Raji (cell line): ENCODE measurements at regions not wholly inside any gene's neighbourhood (a gene's known extent, or its start where the extent isn't known, plus 50 kb on each side); places are given as distances from the start of the nearest gene placed in this dataset.

Source experiments
- POLR2A ChIP-seq: IDR thresholded peaks from 2 replicates; pipeline ENCODE4 v1.6.1; 2011; ENCODE audit warnings: low read depth, low read length, control low read depth; ENCODE audit not compliant: insufficient read depth

DNA sequence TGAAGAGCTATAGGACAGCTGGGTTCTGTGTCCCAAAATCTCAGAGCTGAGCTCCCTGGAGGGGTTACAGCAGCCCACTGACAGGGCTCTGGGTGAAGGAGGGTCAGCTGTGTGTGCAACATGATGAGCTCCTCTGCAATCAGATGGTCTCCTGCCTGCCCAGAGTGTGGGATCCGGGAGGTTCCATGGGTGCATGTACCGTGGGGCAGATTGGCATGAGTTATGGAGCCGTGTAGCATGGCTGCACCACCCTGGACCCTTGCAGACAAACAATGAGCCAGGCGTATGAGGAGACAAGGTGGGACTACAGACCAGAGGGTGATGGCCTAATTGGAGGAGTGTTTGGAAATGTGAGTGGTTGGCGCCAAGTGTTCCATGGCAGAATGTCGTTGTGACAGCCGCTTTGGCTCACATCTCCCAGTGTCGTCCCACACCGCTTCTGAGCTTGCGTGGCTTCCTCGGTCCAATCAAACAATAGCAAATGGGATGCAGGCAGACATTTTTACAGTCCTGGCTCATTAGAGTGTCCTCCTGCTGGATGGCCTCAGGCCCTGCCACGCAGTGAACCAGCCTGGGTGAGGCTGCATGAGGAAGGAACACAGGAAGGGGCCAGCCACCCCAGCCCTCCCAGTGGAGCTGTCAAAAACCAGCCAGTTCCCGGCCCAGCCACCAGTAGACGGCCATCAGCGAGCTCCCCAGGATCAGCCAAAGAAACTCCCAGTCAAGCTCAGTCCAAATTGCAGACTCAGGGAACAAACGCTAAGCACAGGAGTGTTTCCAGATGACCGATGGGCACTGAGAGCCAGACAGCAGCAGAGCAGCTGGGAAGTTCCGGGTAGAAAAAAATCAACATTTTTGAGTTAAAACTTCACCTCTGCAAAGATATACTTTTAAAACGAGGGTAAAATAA lies 1066.9 kb downstream of the BRD1 start:
- no peak for TF ChIP-seq POLR2A

DNA sequence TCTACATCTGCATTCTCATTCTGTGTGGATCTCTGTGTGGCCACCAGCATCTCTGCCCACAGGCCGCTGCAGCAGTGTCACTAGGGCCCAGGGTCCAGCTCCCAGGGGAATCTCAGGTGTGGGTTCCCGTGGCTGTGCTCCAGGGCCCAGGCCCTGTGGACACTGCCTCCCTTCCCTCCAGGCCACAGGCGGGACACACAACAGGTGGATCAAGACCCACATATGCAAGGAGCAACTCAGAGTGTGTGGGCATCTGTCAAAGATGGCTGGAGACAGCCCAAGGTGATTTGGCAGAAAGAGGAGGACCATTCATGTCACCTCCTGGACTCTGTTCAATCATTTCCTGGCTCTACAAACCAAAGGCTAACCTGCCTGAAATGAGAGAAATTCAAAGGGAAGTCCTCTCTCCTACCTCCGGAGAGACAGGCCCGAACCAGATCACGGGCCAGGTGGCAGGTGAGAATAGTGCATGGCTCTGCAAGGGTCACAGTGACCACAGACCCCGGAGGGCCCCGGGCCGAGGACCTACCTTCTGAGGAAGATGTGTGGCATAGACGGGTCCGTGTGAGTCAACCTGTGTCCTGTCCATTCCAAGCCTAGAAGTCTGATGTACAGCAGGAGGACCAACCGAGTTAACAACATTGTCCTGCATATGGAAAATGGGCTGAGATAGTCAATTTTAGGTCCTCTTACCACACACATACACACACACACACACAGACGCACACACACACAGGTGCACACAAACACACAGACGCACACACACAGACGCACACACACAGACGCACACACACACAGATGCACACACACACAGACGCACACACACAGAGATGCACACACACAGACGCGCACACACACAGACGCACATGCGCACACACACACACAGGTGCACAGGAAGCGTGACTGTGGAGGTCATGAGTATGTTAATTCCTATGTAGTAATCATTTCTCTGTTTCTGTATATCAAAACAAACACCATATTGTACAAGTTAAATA lies 1068.5 kb downstream of the BRD1 start:
- TF ChIP-seq POLR2A: no peak

DNA sequence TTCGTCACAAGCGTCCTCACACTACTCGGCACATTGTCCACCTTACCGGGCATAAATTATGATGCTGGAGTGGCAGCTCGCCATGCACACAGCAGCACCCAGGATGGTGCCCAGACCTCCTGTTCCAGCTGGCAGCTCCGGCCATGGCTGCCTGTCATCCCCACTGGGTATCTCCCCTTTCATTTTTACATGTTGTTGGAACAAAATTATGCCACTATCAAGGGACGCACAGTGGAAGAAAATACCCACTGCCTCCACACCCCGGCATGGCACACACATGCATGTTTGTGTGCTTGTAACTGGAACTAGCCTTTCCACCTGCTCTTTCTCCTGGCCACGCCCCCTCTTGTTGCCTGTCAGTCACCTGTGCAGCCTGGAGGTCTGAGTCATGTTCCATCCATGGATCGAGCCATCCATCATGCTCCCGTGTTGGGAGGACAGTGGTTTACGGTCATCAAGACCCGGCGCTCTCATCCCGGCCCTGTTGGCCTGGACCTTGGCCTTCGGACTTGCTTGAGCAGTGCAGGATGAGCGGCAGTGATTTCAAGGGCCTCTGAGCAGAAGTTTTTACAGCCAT lies 1069.6 kb downstream of the BRD1 start:
- no peak for TF ChIP-seq POLR2A

DNA sequence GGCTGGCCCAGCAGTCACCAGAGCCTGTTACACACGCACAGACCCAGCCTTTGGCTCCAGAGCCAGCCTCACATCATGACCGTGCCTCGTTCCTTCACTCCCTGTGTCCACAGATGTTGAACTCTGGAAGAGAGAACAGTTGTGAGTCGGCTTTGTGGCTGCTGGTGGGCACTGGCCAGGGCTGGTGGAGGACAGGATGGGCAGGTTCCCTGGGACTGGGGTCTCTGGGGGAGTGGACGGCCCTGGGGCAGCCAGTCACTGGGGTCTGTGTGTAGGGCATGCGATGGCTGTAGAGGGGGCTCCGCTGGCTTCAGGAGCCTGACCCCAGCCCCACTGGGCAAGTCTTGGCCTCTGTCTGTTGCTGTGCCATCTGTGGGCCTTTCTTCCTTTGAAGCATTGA lies 1070.1 kb downstream of the BRD1 start:
- no peak for TF ChIP-seq POLR2A

DNA sequence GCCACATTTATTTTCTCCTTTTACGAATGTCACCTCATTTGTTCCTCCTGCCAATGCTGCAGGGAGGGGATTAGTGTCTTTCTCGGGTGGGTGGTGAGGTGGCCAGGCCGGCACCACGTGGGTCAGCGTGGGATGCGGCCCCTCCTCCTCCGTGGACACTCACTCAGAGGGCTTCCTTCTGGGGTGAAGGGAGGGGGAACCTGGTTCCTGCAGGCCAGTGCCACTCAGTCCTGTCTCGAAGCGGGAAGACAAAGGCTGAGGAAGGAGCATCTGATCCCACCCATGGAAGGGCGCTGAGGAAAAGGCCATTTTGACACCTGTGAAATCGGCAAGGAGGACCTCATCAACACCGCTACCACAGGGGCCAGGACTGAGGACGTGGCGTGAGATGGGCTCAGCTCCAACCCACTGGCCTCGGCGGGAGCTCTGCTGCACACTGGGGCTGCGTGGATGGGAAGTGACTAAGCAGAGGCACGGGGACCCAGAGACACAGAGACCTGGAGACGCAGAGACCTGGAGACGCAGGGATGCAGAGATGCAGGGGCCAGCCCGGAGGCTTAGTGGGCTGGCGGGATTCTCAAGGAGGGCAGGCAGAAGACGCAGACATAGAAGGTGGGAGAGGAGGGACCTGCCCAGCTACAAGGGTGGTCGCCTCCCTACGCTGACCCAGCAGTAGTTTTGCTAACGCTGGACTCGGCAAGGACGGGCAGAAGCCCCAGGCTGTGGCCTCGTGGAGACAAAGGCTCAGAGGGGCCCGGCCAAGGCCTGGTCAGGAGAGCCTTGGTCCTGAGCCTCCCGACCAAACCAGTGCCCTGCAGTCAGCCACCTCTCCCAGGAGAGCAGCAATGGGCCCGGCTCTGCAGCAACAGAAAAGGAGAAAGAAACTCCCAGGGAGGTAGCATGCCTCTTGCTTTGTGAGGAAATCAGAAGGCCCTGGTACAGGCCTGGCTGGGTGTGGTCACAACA lies 1071.2 kb downstream of the BRD1 start:
- TF ChIP-seq POLR2A: no peak

DNA sequence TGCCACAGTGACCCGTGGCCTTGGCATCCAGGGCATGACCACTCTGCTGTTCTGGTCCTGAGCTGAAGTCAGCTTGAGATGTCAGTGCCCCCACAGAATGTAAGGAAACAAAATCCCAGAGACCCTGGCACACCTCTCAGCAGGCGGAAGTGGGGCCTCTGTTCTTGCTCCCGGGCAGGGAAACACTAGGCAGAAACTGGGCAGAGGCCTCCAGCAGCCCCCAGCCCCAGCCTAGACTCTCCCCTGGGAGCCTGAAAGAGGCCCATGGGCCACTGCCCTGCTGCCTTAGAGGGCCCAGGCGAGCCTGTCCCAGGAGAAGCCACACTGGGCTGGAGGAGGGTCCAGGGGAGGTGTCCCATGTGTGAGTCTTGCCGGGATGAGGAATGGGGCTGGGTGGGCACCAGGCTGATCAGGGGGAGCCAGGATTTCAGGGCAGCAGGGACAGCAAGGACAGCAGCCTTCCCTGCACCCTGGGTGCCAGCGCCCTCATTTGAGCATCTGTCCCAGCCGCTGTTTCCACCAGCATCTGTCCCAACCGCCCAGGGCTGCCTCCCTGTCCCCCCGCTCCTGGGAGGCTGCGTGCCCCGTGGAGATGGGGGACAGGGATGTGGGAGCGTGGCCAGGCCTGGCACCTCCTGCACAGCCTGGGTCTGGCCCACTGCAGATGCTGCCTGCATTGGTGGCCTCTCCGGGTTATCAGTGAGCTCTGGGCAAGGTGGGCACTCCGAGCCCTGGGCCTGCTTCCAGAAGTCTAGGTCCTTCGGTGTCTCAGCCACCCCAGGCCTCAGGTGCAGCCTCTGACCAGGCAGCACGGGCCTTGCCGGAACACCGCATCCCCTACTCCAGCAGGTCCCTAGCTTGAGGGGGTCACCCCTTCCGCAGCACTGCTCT lies 1072.4 kb downstream of the BRD1 start:
- TF ChIP-seq POLR2A: no peak

DNA sequence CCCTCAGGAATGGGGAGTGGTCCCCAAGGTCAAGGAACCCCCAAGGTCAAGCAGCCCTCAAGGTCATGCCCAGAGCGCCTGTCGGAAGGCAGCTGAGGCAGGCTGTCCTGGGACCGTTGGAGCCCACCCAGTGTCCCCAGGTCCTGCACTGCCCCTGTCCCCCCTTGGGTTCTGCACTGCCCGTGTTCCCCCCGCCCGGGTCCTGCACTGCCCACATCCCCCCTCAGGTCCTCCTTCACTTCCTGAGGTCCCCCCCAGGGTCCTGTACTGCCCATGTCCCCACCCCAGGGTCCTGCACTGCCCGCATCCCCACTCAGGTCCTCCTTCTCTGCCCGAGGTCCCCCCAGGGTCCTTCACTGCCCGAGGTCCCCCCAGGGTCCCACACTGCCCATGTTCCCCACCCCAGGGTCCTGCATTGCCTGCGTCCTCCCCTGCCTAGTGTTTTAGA lies 1073.0 kb downstream of the BRD1 start:
- no peak for TF ChIP-seq POLR2A

DNA sequence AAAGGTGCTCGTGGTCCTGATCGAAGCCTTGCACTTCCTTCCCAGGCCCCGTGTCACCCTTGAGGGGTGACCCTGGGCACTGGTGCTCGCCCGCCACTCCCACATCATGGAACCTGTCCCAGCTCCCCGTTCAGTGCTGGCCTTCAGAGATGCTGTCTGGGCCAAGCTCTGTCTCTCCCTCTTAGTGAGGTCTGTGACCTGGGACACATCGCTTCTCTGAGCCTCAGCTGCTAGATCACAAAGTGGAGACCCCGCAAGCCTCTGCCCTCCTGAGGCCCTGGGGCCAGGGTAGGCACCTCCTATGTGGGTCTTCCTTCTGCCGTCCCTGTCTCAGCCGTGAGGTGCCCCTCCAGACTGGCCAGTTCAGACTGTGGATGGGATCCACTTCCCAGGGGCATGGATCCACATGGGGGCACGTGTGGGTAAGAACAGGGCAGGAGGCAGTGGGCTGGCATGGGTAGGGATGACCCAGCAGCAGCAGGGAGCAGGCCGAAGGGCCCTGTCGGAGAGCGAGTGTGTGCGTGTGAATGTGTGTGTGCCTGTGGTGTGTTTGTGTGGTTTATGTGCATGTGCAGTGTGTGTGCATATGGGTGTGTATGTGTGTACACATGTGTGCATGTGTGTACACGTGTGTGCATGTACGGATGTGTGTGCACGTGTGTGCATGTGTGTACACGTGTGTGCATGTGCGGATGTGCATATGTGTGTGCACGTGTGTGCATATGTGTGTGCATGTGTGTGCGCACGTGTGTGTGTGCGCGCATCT lies 1073.7 kb downstream of the BRD1 start:
- TF ChIP-seq POLR2A: no peak

DNA sequence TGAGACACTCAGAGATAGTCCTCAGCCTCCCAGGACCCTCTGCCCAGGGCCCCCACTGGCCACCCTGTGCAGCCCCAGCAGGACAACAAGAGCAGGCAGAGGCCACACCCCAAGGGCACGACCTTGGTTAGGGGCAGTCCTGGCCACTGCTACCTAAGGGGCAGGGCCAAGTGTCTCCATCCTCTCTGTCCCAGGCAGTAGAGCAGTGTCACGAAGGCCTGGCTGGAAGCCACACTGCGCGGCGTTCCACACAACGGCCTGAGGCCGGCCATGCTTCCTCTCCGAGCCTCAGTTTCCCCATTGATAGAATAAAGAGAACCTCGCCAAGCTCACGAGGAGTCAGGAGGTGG lies 1074.3 kb downstream of the BRD1 start:
- no peak for TF ChIP-seq POLR2A

DNA sequence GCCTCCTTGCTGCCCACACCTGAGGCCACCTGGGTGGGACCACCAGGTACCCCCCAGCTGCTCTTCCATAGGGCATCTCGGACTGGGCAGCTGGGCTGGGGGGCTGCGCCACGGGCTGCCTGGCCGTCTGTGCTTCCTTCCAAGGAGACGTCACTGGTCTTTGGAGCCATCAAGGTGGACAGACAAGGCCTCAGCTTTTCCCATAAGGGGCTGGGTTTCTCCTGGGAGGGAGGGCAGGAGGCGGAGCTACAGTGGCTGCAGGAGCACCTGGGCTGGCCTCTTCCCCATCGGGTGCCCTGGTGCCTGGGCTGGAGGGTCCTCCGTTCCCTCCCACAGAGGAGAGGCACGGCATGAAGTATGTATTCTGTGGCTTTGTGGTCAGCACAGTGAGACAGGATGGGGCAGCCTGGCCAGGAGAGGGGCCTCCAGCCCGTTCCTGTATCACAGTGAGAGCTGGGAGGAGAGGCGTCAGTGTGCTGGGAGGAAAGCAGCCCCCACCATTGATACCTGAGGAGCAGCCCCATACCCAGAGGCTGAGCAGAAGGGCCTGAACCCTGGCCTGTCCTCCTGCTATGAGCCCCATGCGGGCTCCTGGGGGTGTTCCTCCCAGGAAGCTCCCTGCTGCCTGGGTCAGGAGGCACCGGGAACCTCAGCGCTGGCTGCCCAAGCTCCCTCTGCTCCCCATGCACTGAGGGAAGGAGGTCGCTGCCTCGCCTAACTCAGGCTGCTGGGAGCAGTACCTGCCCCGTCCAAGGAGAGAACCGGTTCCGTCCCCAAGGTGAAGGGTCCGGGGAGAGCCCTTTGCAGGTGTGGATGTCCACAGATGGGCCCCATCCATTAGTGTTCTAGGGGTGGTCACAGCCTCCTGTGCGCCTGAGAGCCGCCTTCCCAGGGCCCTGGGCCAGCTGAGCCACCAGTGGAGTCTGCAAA lies 1075.0 kb downstream of the BRD1 start:
- TF ChIP-seq POLR2A: no peak
